CD14-positive monocyte (primary cell): ENCODE measurements at regions not wholly inside any gene's neighbourhood (a gene's known extent, or its start where the extent isn't known, plus 50 kb on each side); places are given as distances from the start of the nearest gene placed in this dataset.

Source experiments
- DNase-seq, 3 donors: peaks; one replicate each; pipeline ENCODE4 v3.0.0-alpha.2; 2011 to 2022
- H2AFZ ChIP-seq: 2 replicates; pipeline ENCODE4 v1.6.0; 2012; ENCODE audit warnings: mild to moderate bottlenecking, low read depth, low read length, inconsistent platforms; ENCODE audit not compliant: insufficient read depth, poor library complexity, severe bottlenecking
- H3K27ac ChIP-seq, 2 donors: 1 replicate in 1 of 2; 2 replicates in 1 of 2; pipeline ENCODE4 v1.5.1; 2012 to 2013; ENCODE audit warnings: low read length in 2 of 2, control low read depth in 1 of 2, inconsistent platforms in 1 of 2, low read depth in 1 of 2, mild to moderate bottlenecking in 1 of 2
- H3K27me3 ChIP-seq, 2 donors: one replicate each; pipeline versions ENCODE4 v1.6.0 to v1.6.1; 2011 to 2013; ENCODE audit warnings: low read length in 2 of 2; ENCODE audit not compliant: control insufficient read depth in 2 of 2, insufficient read depth in 2 of 2
- H3K36me3 ChIP-seq, 2 donors: replicated peaks in 1 of 2; 1 replicate in 1 of 2; 2 replicates in 1 of 2; pipeline versions ENCODE4 v1.5.1 to v1.6.1; 2012 to 2013; ENCODE audit warnings: low read length in 2 of 2, control low read depth in 1 of 2, inconsistent platforms in 1 of 2, mild to moderate bottlenecking in 1 of 2; ENCODE audit not compliant: insufficient read depth in 2 of 2, control insufficient read depth in 1 of 2
- H3K4me1 ChIP-seq, 2 donors: 1 replicate in 1 of 2; 2 replicates in 1 of 2; pipeline versions ENCODE4 v1.5.1 to v1.6.1; 2012 to 2013; ENCODE audit warnings: low read length in 2 of 2, control low read depth in 1 of 2, inconsistent platforms in 1 of 2, mild to moderate bottlenecking in 1 of 2, moderate library complexity in 1 of 2; ENCODE audit not compliant: insufficient read depth in 2 of 2, control insufficient read depth in 1 of 2
- H3K4me2 ChIP-seq: replicated peaks from 2 replicates; pipeline ENCODE3; 2012; ENCODE audit warnings: low read length, moderate library complexity, mild to moderate bottlenecking; ENCODE audit not compliant: poor library complexity, severe bottlenecking; ENCODE audit errors: extremely low read depth
- H3K4me3 ChIP-seq, 3 experiments: fragments of 200-600 bp in 1 of 3; sonication (generic) in 1 of 3; replicated peaks in 1 of 3; 1 replicate in 2 of 3; 2 replicates in 1 of 3; pipeline ENCODE4 v1.5.1; 2011 to 2013; ENCODE audit warnings: low read length in 3 of 3, mild to moderate bottlenecking in 3 of 3, control low read depth in 2 of 3, low read depth in 2 of 3, inconsistent platforms in 1 of 3, moderate library complexity in 1 of 3
- H3K79me2 ChIP-seq: 2 replicates; pipeline ENCODE4 v1.6.0; 2012; ENCODE audit warnings: mild to moderate bottlenecking, control low read depth, inconsistent platforms, low read length, moderate library complexity; ENCODE audit not compliant: insufficient read depth
- H3K9ac ChIP-seq: 2 replicates; pipeline ENCODE4 v1.6.0; 2017; ENCODE audit warnings: low read length, mild to moderate bottlenecking; ENCODE audit not compliant: insufficient read depth, poor library complexity, severe bottlenecking
- H3K9me3 ChIP-seq, 2 donors: replicated peaks in 1 of 2; 1 replicate in 1 of 2; 2 replicates in 1 of 2; pipeline versions ENCODE4 v1.5.1 to v1.6.1; 2012 to 2013; ENCODE audit warnings: low read length in 2 of 2, control low read depth in 1 of 2; ENCODE audit not compliant: control insufficient read depth in 1 of 2, insufficient read depth in 1 of 2
- H4K20me1 ChIP-seq: 2 replicates; pipeline ENCODE4 v1.6.0; 2012; ENCODE audit warnings: mild to moderate bottlenecking, low read length, control low read depth, moderate library complexity; ENCODE audit not compliant: insufficient read depth
- H3K27ac Mint-ChIP-seq, 7 donors: one replicate each; pipeline ENCODE4 v1.8.0; 2020; ENCODE audit warnings: mild to moderate bottlenecking in 7 of 7, mixed read lengths in 7 of 7, moderate library complexity in 6 of 7, inconsistent platforms in 2 of 7
- H3K27me3 Mint-ChIP-seq, 3 donors: one replicate each; pipeline ENCODE4 v1.8.0; 2021 to 2022; ENCODE audit warnings: low read depth in 3 of 3, mild to moderate bottlenecking in 3 of 3, mixed read lengths in 3 of 3, moderate library complexity in 3 of 3, inconsistent platforms in 1 of 3
- H3K36me3 Mint-ChIP-seq, 2 donors: one replicate each; pipeline ENCODE4 v1.8.0; 2020; ENCODE audit warnings: mixed read lengths in 2 of 2, inconsistent platforms in 1 of 2, mild to moderate bottlenecking in 1 of 2
- H3K4me1 Mint-ChIP-seq: one replicate; pipeline ENCODE4 v1.8.0; 2020; ENCODE audit warnings: mild to moderate bottlenecking, mixed read lengths
- H3K4me3 Mint-ChIP-seq, 2 donors: one replicate each; pipeline ENCODE4 v1.8.0; 2020; ENCODE audit warnings: mild to moderate bottlenecking in 2 of 2, mixed read lengths in 2 of 2, moderate library complexity in 1 of 2
- H3K9me3 Mint-ChIP-seq, 7 donors: one replicate each; pipeline ENCODE4 v1.8.0; 2020 to 2022; ENCODE audit warnings: mixed read lengths in 7 of 7, mild to moderate bottlenecking in 6 of 7, moderate library complexity in 6 of 7, inconsistent platforms in 2 of 7
- WGBS: methylation state at CpG from one replicate; pipeline ENCODE4 v1.1.5; 2013; ENCODE audit warnings: missing lambda C conversion rate; ENCODE audit not compliant: insufficient coverage; 5-methylcytosine and 5-hydroxymethylcytosine counted together
- intact Hi-C, 2 donors: fragments of 100-400 bp; cut with micrococcal nuclease; formaldehyde crosslinking; loops; one replicate each; pipeline versions ENCODE4 v1.15.0 to v1.15.1; 2023
- TF ChIP-seq, protein P1 (sequence below): fragments of 200-600 bp; IDR thresholded peaks from one replicate; pipeline ENCODE4 v1.8.0; 2022; ENCODE audit warnings: antibody characterized with exemption, mild to moderate bottlenecking

DNA sequence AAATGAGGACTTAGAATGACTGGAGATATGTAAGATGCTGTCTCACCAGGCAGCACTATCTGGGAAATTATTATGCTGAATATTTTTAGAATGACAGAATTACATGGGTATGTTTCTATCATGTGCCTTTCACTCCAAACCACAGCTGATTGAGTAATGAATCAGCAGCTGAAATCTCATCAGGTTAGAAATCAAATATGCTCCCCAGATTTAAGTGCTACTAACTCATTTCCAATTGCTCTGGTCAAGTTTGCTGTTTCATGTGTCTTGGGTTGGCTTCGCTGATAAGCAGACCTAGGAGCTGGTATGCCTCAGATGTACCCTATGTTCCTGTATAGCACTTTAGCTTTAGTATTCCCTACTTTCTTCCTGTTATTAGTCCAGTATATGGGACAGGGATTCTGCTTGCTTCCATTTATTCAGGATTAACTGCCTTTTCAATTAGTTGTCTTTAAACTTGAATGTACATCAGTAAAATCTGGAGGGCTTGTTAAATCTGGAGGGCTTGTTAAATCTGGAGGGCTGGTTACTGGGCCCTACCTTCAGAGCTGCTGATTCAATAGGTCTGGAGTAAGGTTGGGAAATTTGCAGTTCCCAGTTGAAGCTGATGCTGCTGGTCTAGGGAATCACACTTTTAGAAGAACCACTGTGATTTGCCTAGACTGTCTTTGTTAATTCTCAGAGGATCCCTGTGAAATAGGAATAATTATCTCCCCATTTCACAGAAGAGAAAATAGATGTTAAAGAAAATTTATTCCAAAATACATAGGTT lies 172.9 kb downstream of the DKK1 start:
- no peak overlapping the region for H2AFZ ChIP-seq
- H3K36me3 ChIP-seq = no peaks in the 10 kb centered on the region
- no peak overlapping the region for H3K4me2 ChIP-seq
- WGBS = no CpG with 5 or more reads among the region's 1 CpG
- no peaks in the 10 kb centered on the region for H3K79me2 ChIP-seq
- H3K4me1 ChIP-seq = no peaks in the 10 kb centered on the region
- no peak for DNase-seq
- Mint-ChIP-seq H3K9me3 (no peaks in the 10 kb centered on the region), H3K36me3 (no peaks in the 10 kb centered on the region), H3K27me3 (no peaks in the 10 kb centered on the region), H3K4me3 (no peak overlapping the region), H3K4me1 (no peaks in the 10 kb centered on the region), H3K27ac (no peak overlapping the region)
- H4K20me1 ChIP-seq = no peaks in the 10 kb centered on the region
- intact Hi-C loops = no loop called here
- H3K27ac ChIP-seq = no peak overlapping the region
- no peaks in the 10 kb centered on the region for H3K27me3 ChIP-seq
- TF ChIP-seq, protein P1, sequence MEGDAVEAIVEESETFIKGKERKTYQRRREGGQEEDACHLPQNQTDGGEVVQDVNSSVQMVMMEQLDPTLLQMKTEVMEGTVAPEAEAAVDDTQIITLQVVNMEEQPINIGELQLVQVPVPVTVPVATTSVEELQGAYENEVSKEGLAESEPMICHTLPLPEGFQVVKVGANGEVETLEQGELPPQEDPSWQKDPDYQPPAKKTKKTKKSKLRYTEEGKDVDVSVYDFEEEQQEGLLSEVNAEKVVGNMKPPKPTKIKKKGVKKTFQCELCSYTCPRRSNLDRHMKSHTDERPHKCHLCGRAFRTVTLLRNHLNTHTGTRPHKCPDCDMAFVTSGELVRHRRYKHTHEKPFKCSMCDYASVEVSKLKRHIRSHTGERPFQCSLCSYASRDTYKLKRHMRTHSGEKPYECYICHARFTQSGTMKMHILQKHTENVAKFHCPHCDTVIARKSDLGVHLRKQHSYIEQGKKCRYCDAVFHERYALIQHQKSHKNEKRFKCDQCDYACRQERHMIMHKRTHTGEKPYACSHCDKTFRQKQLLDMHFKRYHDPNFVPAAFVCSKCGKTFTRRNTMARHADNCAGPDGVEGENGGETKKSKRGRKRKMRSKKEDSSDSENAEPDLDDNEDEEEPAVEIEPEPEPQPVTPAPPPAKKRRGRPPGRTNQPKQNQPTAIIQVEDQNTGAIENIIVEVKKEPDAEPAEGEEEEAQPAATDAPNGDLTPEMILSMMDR = no peak
- H3K9ac ChIP-seq = no peak overlapping the region
- H3K4me3 ChIP-seq = no peak overlapping the region
- no peaks in the 10 kb centered on the region for H3K9me3 ChIP-seq

DNA sequence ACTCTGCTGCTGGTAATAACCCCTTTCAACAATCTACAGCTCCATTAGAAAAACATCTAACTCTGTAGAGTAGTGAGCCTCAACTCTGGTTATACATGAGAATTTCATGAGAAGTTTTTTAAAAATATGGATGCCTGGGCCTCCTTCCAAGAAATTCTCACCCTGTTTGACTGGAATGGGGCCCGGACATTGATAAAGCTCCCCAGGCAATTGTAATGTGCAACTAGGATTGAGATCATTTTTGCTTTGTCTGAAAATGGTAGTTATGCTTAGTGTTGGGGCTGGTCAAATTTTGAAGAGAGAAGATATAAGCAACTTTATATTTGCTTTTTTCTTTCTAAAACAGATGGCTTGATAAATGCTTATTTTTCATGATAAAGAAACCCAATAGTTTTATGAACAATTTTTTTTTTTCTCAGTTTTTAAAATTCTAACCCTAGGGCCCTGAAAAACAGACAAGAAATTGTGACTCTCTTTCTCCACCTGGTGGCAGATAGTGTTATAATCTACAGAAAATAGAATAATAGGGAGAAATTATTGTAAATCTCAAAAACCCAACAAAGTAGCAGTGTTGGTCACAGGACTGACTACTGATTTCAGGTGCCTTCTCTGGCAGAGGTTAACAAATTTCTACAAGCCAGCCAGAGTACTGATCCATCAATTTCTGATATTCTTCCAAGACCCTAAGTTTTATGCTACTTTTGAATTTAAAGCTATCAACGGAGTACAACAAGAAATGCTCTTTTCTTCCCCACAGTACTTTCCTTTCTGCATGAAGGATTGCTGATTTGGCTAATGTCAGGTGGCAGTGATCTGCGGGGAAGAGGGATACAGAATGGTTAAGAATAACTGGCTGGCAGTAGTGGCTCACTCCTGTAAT lies 174.8 kb downstream of the DKK1 start:
- Histone ChIP-seq H3K4me2 (no peak overlapping the region), H4K20me1 (no peaks in the 10 kb centered on the region), H3K27ac (no peak overlapping the region), H3K27me3 (no peaks in the 10 kb centered on the region), H3K36me3 (no peaks in the 10 kb centered on the region), H2AFZ (no peak overlapping the region), H3K9ac (no peak overlapping the region), H3K4me3 (no peak overlapping the region), H3K9me3 (no peaks in the 10 kb centered on the region), H3K79me2 (no peaks in the 10 kb centered on the region), H3K4me1 (no peaks in the 10 kb centered on the region)
- intact Hi-C loops = no loop called here
- H3K4me3 Mint-ChIP-seq = no peak overlapping the region
- TF ChIP-seq, protein P1 = peak; percentile 46
- H3K27ac Mint-ChIP-seq = no peak overlapping the region
- no peaks in the 10 kb centered on the region for H3K27me3 Mint-ChIP-seq
- no peak for DNase-seq
- H3K36me3 Mint-ChIP-seq = no peaks in the 10 kb centered on the region
- no CpG with 5 or more reads among the region's 3 CpGs for WGBS
- peaks cover 0 to 2% (median 0%) of the 10 kb centered on the region in 7 donors for H3K9me3 Mint-ChIP-seq
- H3K4me1 Mint-ChIP-seq = no peaks in the 10 kb centered on the region
